Liver (tissue), 3 donors: ENCODE measurements at regions not wholly inside any gene's neighbourhood (a gene's known extent, or its start where the extent isn't known, plus 50 kb on each side); places are given as distances from the start of the nearest gene placed in this dataset.

Source experiments
- CTCF ChIP-seq: fragments of 150-350 bp; IDR thresholded peaks from 2 replicates; pipeline ENCODE4 v1.5.1; 2017; ENCODE audit warnings: improper control_type of control experiment, low read depth, low read length; ENCODE audit not compliant: missing input control
- EGR1 ChIP-seq, 2 donors: IDR thresholded peaks; 2 replicates each; pipeline ENCODE4 v1.6.1; 2016 to 2018; ENCODE audit warnings: antibody characterized with exemption in 2 of 2, low read depth in 2 of 2
- HNF4G ChIP-seq: IDR thresholded peaks from 2 replicates; pipeline ENCODE4 v1.6.1; 2016; ENCODE audit warnings: antibody characterized with exemption
- NR2F2 ChIP-seq: IDR thresholded peaks from 2 replicates; pipeline ENCODE4 v1.6.1; 2016; ENCODE audit warnings: antibody characterized with exemption
- RAD21 ChIP-seq, 2 donors: IDR thresholded peaks; 2 replicates each; pipeline ENCODE4 v1.6.1; 2016; ENCODE audit warnings: antibody characterized with exemption in 2 of 2, mild to moderate bottlenecking in 2 of 2
- REST ChIP-seq: IDR thresholded peaks from 2 replicates; pipeline ENCODE4 v1.6.1; 2016; ENCODE audit warnings: antibody characterized with exemption, mild to moderate bottlenecking
- RXRA ChIP-seq, 2 donors: IDR thresholded peaks; 2 replicates each; pipeline ENCODE4 v1.6.1; 2017 to 2018; ENCODE audit warnings: antibody characterized with exemption in 2 of 2, mild to moderate bottlenecking in 1 of 2
- SP1 ChIP-seq: IDR thresholded peaks from 2 replicates; pipeline ENCODE4 v1.6.1; 2018; ENCODE audit warnings: antibody characterized with exemption, mild to moderate bottlenecking
- TAF1 ChIP-seq: conservative IDR thresholded peaks from 2 replicates; pipeline ENCODE4 v1.6.1; 2016; ENCODE audit warnings: antibody characterized with exemption, mild to moderate bottlenecking
- TF ChIP-seq, protein P1 (sequence below): IDR thresholded peaks from 2 replicates; pipeline ENCODE4 v1.6.1; 2016; ENCODE audit warnings: antibody characterized with exemption
- TF ChIP-seq, protein P2 (sequence below): IDR thresholded peaks from 2 replicates; pipeline ENCODE4 v1.6.1; 2016; ENCODE audit warnings: antibody characterized with exemption
- donor health status: healthy.
- donor health status: healthy.

DNA sequence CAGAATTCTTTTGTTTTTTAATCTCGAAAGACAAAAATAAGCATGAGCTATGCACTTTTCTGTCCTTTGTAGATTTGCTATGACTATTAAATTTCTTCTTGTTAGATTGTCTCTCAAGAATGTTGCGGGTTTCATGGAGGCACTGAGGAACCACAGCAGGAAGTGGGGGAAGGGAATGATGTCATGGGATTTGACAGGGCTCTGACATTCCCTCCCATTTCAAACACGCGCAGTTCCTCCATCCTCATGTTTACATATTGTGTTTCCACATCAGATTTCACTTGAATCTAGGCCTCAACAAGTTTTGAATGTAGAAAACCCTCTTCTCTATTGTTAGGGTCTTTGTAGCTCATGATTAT lies 154.8 kb downstream of the PALM2AKAP2 start:
- TF ChIP-seq SP1, result no peak
- no peak for TF ChIP-seq CTCF
- TF ChIP-seq TAF1, result no peak
- no peak for TF ChIP-seq EGR1 (IDR thresholded peaks at IDR 0.05; ENCODE audit: low read depth in 2 of 2)
- TF ChIP-seq, protein P1, sequence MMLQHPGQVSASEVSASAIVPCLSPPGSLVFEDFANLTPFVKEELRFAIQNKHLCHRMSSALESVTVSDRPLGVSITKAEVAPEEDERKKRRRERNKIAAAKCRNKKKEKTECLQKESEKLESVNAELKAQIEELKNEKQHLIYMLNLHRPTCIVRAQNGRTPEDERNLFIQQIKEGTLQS, result no peak
- no peak for TF ChIP-seq NR2F2
- TF ChIP-seq RXRA (IDR thresholded peaks at IDR 0.05), result no peak
- TF ChIP-seq, protein P2, sequence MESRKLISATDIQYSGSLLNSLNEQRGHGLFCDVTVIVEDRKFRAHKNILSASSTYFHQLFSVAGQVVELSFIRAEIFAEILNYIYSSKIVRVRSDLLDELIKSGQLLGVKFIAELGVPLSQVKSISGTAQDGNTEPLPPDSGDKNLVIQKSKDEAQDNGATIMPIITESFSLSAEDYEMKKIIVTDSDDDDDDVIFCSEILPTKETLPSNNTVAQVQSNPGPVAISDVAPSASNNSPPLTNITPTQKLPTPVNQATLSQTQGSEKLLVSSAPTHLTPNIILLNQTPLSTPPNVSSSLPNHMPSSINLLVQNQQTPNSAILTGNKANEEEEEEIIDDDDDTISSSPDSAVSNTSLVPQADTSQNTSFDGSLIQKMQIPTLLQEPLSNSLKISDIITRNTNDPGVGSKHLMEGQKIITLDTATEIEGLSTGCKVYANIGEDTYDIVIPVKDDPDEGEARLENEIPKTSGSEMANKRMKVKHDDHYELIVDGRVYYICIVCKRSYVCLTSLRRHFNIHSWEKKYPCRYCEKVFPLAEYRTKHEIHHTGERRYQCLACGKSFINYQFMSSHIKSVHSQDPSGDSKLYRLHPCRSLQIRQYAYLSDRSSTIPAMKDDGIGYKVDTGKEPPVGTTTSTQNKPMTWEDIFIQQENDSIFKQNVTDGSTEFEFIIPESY, result no peak
- no peak for TF ChIP-seq REST
- TF ChIP-seq RAD21 (IDR thresholded peaks at IDR 0.05), result no peak
- TF ChIP-seq HNF4G, result no peak
